ENCODE measurements at regions not wholly inside any gene's neighbourhood (a gene's known extent, or its start where the extent isn't known, plus 50 kb on each side); places are given as distances from the start of the nearest gene placed in this dataset.

DNA sequence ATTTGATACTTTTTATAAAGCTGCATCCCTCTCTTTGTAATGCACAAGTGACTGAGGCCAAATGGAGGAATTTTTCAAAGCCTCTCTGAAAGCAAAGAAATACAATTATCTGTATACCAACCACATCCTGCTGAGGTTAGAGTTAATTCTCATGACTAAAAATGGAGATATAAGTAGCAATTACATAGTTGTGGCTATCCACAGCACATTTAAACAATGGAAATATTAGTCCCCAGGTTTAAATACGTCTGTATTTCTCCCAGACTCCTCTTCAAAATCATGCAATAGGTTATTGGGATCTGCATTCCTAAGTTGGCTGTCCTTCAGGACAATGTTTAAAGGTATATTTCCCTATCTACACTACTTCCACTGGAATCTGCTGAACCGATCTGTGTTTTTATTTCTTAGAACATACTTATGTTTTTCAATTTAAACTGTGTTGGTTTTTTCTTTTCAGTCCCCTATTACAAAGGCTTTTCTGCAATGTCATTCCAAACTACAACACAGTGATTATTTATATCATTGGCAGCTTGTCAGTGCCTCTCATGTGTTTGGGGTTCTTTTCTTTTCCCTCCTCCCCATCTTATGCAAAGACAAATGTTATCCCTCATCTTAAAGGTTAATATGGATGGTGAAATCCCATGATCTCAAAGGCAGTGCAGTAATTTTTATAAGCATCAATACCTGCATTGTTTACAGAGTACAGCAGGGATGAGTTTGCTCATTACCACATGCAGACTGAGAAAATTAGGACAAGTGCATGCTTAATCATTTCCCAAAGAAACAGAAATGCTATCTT lies 134.8 kb upstream of the FSHR start:
- H3K27me3 Mint-ChIP-seq, result no peaks in the 10 kb centered on the region
- no peaks in the 10 kb centered on the region for H3K4me1 Mint-ChIP-seq
- no peak overlapping the region for H3K4me3 Mint-ChIP-seq
- ATAC-seq (ENCODE audit: low read depth), result no peak
- no peak for DNase-seq (ENCODE audit: low spot score in 2 of 2)
- H3K9me3 Mint-ChIP-seq, result no peaks in the 10 kb centered on the region
- no peaks in the 10 kb centered on the region for H3K36me3 Mint-ChIP-seq
- no peak overlapping the region for H3K27ac Mint-ChIP-seq

DNA sequence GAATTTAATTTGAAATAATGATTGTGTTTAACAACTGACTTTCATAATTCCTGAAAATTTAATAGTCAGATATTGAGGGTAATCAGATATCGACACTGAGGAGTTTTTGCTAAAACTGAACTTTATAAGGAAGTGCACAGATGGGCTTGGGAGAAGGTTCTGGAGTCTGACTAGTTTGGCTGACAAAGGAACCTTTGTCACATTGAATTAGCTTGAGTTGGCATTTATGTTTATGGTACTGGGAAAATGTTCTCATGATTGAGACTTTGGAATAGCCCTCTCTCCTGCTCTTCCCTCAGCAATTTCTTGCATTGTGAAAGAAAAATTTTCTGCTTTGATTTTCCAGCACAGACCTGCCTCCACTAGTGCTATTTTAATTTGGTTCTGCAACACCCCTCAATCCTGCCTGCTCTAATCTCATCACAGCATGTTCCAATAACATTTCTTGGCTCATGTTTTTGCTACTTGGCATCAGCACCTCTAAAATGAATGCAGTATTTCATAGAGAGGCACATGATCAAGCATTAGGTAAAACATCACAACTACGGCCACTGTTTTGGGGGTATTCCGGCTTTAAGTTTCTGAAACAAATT lies 133.9 kb upstream of the FSHR start:
- DNase-seq (ENCODE audit: low spot score in 2 of 2) (no peak), ATAC-seq (ENCODE audit: low read depth) (no peak)
- H3K4me3 Mint-ChIP-seq, result no peak overlapping the region
- H3K27ac Mint-ChIP-seq, result no peak overlapping the region
- H3K36me3 Mint-ChIP-seq, result no peaks in the 10 kb centered on the region
- H3K4me1 Mint-ChIP-seq, result no peaks in the 10 kb centered on the region
- no peaks in the 10 kb centered on the region for H3K9me3 Mint-ChIP-seq
- H3K27me3 Mint-ChIP-seq, result no peaks in the 10 kb centered on the region

DNA sequence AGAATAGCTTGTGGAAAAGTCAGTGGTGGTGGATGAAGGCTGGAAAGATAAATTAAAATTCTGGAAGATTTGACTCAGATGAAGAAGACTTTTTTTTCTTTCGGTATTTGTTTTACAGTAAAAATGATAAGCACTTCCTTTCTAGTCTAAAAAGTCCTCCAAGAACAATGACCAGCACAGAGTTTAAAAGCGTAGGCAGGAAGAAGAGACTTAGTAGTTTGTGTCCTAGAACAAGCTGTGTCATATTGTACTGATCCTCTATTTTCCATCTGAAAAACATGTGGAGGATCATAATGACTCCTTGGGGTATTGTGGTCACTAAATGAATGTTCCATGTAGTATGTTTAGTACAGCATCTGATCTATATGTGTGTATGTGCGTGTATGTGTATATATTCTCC lies 132.4 kb upstream of the FSHR start:
- ATAC-seq (ENCODE audit: low read depth) (no peak), DNase-seq (ENCODE audit: low spot score in 2 of 2) (no peak)
- Mint-ChIP-seq H3K27me3 (no peaks in the 10 kb centered on the region), H3K36me3 (no peaks in the 10 kb centered on the region), H3K4me1 (no peaks in the 10 kb centered on the region), H3K27ac (no peak overlapping the region), H3K9me3 (no peaks in the 10 kb centered on the region), H3K4me3 (no peak overlapping the region)

DNA sequence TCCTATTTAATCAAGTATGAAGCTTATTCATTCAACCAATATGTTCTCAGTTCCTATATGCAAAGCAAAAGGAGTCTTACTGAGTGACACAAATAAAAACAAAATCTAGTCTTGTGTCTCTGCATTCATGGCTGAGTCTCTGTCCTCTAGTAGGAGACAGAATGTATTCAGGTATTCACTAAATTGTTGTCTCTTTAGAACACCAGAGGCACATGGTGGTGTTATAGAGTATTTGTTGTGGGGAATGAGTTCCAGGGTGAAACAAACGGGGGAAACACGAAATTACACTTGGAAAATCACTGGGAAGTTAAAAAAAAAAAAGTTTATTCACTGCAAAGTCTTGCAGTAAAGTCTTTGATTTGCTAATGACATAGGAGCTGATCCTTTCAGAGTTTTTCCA lies 131.7 kb upstream of the FSHR start:
- Mint-ChIP-seq H3K9me3 (no peaks in the 10 kb centered on the region), H3K4me1 (no peaks in the 10 kb centered on the region), H3K36me3 (no peaks in the 10 kb centered on the region), H3K27me3 (no peaks in the 10 kb centered on the region), H3K4me3 (no peak overlapping the region), H3K27ac (no peak overlapping the region)
- ATAC-seq (ENCODE audit: low read depth), result no peak
- no peak for DNase-seq (ENCODE audit: low spot score in 2 of 2)

DNA sequence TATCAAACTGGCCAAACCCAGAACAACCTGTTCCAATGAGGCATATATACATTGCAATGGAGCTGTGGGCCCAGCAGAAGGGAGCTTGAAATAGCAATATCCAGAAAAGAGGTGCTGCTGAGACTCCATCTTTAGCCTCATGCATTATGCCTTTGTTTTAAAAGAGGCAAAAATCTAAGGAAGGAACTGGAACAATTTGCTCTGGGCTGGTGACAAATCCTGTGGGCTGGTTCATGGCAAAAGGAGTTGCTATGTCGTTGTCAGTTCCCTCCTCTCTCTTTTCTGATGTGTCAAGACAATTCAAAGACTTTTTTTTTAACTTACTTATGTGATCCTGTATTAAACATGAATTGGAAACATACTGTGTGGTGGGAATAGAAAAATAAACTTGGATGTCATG lies 124.2 kb upstream of the FSHR start:
- Mint-ChIP-seq H3K36me3 (peaks cover 4% of the 10 kb centered on the region), H3K4me3 (no peak overlapping the region), H3K27ac (no peak overlapping the region), H3K27me3 (no peaks in the 10 kb centered on the region), H3K9me3 (peaks cover 6% of the 10 kb centered on the region), H3K4me1 (no peaks in the 10 kb centered on the region)
- ATAC-seq (ENCODE audit: low read depth) (no peak), DNase-seq (ENCODE audit: low spot score in 2 of 2) (no peak)

DNA sequence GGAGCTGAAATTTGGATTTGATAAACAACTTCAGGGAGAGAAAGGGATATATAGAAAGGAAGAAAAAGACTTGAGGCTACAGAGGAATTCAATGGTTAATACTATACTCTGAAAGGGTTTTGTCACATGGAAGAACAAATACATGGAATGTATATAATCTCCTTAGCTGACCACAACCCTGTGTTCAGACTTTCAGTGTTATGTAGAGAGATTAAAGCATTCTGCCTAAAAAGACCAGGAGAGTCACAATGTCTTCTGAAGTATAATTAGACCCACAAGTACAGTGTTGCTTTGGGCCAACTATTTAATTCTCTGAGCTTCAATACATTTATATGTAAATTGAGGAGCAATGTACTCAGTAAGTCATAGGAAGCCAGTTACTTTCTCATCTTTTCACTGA lies 123.8 kb upstream of the FSHR start:
- Mint-ChIP-seq H3K4me1 (no peaks in the 10 kb centered on the region), H3K36me3 (peaks cover 4% of the 10 kb centered on the region), H3K4me3 (no peak overlapping the region), H3K27me3 (no peaks in the 10 kb centered on the region), H3K27ac (no peak overlapping the region), H3K9me3 (peaks cover 6% of the 10 kb centered on the region)
- DNase-seq (ENCODE audit: low spot score in 2 of 2), result no peak
- no peak for ATAC-seq (ENCODE audit: low read depth)

DNA sequence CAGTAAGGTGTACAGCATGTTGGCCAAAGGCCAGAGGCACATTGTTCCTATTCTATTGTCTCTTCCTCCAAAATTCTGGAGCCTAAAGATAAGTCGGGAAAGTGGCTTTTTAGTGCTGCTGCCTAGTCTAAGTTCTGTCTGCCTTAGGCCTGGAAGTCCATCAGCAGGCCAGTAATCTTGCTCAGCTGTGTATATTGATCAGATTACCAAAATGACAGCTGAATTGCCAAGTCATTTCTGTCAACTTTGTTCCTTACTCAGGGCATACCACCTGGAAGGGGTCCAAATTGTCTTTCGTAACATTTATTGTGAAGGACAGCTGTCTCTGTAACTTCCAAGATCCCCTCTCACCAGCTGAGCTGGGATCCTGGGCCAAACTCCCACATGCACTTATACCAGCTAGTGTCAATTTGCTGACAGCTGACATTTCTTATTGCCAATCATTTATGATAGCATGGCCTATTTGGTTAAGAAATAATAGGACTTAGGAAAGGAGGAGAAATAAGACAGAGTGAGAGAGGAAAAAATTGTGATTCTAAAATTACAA lies 116.8 kb upstream of the FSHR start:
- DNase-seq (ENCODE audit: low spot score in 2 of 2) (no peak), ATAC-seq (ENCODE audit: low read depth) (no peak)
- no peak overlapping the region for H3K4me3 Mint-ChIP-seq
- no peaks in the 10 kb centered on the region for H3K9me3 Mint-ChIP-seq
- no peaks in the 10 kb centered on the region for H3K4me1 Mint-ChIP-seq
- H3K36me3 Mint-ChIP-seq, result no peaks in the 10 kb centered on the region
- H3K27me3 Mint-ChIP-seq, result no peaks in the 10 kb centered on the region
- H3K27ac Mint-ChIP-seq, result no peak overlapping the region

DNA sequence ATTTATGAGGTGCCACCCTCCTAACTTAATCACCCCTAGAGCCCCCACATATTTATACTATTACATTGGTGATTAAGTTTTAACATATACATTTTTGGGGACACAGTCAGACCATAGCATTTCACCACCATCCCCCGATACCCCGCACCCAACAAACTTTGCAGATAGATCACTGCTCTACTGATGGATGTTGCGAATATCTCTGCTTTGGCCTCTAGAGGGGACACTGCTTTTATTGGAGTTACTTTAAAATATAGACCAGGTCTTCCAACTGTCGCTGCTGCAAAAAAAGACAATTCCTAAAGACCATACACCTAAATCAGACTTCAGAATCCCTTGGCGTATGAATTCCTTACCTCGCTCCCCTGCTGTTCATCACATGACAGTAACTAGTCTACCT lies 115.8 kb upstream of the FSHR start:
- H3K4me1 Mint-ChIP-seq, result no peaks in the 10 kb centered on the region
- no peaks in the 10 kb centered on the region for H3K9me3 Mint-ChIP-seq
- ATAC-seq (ENCODE audit: low read depth) (no peak), DNase-seq (ENCODE audit: low spot score in 2 of 2) (no peak)
- no peak overlapping the region for H3K27ac Mint-ChIP-seq
- H3K4me3 Mint-ChIP-seq, result no peak overlapping the region
- H3K27me3 Mint-ChIP-seq, result no peaks in the 10 kb centered on the region
- no peaks in the 10 kb centered on the region for H3K36me3 Mint-ChIP-seq

DNA sequence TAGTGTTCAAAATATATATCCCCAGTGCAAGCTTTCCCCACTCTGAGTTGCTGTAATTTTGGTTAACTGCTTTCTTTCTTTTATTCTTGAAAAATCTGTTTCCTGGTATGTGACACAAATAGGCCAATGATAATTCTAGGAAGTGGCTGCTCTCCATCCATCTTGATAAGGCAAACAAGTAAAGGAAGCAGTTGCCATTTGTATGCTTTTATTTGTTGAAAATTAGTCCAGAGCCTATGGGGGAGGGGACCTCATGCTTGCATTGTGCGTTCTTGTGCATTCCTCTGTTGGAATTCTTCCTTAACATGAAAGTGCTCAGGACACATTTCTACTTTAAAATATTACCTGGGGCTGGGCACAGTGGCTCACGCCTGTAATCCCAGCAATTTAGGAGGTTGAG lies 111.2 kb upstream of the FSHR start:
- no peak overlapping the region for H3K4me3 Mint-ChIP-seq
- no peaks in the 10 kb centered on the region for H3K27me3 Mint-ChIP-seq

DNA sequence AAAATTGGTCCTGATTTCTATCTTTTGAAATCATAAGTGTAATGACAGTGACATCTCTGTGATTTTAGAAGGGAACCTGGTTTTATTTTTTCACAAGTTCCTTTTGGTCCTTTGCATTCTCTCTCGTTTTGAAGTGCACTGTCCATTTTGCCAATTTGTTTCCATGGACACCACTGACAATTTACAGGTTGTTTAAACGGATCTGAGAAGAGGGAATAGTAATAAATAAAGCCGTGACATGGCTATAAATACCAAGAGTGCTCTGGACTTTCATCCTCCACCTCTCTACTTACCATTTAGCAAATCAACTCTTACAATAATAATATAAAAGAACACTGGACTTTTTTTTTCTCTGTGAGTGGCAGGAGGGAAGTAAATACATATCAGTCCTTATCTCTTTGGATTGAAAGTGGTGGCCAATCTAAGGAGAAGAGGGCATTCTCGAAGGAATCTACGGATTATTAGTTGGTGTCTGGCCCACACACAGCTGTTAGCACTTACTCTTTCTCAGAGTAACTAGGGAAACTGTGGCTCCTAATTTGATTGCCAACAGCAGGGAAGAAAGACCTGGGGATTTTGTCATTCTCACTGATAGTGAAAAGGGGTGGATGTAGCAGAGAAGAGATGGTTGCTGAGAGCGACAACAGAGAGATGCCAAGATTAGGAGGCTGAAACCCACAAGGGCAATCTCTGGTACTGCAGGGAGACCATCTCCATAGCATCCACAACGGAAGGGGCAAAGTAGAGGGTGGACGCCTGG lies 108.7 kb upstream of the FSHR start:
- H3K4me1 Mint-ChIP-seq, result no peaks in the 10 kb centered on the region
- ATAC-seq (ENCODE audit: low read depth), result no peak

More for the DNA sequence above, 111.2 kb upstream of the FSHR start:
- no peak for DNase-seq (ENCODE audit: low spot score in 2 of 2)
- no peaks in the 10 kb centered on the region for H3K4me1 Mint-ChIP-seq
- H3K27ac Mint-ChIP-seq, result no peak overlapping the region
- no peaks in the 10 kb centered on the region for H3K36me3 Mint-ChIP-seq
- no peak for ATAC-seq (ENCODE audit: low read depth)
- no peaks in the 10 kb centered on the region for H3K9me3 Mint-ChIP-seq

DNA sequence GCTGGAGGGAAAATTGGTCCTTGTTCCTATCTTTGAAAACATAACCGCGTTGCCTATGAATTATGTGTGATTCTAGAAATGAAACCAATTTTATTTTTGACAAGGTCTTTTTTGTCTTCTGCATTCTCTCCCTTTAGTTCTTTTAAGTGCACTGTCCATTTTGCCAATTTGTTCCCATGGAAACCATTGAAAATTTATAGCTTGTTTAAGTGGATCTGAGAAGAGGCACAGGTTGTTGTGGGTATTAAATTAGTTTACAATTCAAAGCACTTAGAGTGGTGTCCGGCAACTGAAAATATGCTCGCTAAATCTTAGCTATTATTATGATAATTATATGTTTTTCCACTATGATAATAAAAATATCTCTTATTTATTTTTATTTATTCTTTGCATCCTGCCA lies 107.5 kb upstream of the FSHR start:
- Mint-ChIP-seq H3K27ac (no peak overlapping the region), H3K4me3 (no peak overlapping the region), H3K36me3 (no peaks in the 10 kb centered on the region), H3K27me3 (no peaks in the 10 kb centered on the region), H3K9me3 (no peaks in the 10 kb centered on the region), H3K4me1 (no peaks in the 10 kb centered on the region)
- no peak for DNase-seq (ENCODE audit: low spot score in 2 of 2)
- no peak for ATAC-seq (ENCODE audit: low read depth)

More for the DNA sequence above, 108.7 kb upstream of the FSHR start:
- H3K36me3 Mint-ChIP-seq, result no peaks in the 10 kb centered on the region
- H3K4me3 Mint-ChIP-seq, result no peak overlapping the region
- H3K9me3 Mint-ChIP-seq, result no peaks in the 10 kb centered on the region
- H3K27ac Mint-ChIP-seq, result no peak overlapping the region
- no peaks in the 10 kb centered on the region for H3K27me3 Mint-ChIP-seq
- no peak for DNase-seq (ENCODE audit: low spot score in 2 of 2)

DNA sequence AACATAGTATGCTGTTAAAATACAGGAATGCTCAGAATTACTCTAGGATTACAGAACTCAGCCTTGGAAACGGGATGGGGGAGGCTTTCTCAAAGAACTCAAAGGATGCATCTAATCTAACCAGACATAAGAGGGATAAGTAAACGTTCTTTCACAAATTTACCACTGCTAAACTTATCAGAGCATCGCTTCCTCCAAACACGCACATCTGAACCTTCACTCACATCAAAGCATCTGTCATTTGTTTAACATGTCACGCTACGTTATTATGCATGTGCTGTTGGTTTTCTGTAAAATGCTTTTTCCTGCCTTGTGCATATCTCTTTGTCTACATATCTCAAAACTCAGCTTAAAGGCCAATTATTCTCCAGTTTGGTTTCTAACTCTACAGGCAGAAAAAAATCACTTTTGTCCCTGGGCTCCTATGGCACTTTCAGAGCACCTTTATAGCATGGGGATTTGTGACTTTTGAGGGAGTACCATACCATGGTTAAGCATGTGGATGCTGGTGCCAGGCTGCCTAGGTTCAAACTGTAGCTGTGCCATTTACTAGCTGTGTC lies 106.7 kb upstream of the FSHR start:
- no peak overlapping the region for H3K4me3 Mint-ChIP-seq
- ATAC-seq (ENCODE audit: low read depth) (no peak), DNase-seq (ENCODE audit: low spot score in 2 of 2) (no peak)
- H3K9me3 Mint-ChIP-seq, result no peaks in the 10 kb centered on the region
- H3K27ac Mint-ChIP-seq, result no peak overlapping the region
- H3K27me3 Mint-ChIP-seq, result no peaks in the 10 kb centered on the region
- no peaks in the 10 kb centered on the region for H3K36me3 Mint-ChIP-seq
- H3K4me1 Mint-ChIP-seq, result no peaks in the 10 kb centered on the region

DNA sequence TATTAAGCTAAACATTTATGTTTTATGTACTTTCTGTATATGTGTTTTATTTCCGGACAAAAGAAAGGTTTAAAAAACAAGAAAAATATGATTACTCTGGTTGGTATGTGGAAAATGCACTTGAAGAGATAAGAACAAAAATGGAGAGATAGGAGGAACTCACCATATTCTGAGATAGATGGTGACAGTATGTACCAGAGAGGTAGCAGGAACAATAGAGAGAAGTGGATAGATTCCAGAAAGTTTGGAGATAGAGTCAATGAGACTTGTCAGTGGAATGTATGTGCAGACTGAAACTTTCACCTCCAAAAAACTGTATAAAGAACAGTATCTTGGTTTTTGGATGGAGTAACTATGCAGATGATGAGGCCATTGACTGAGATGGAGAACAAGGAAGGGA lies 105.6 kb upstream of the FSHR start:
- DNase-seq (ENCODE audit: low spot score in 2 of 2) (no peak), ATAC-seq (ENCODE audit: low read depth) (no peak)
- H3K27ac Mint-ChIP-seq, result no peak overlapping the region
- no peak overlapping the region for H3K4me3 Mint-ChIP-seq
- H3K36me3 Mint-ChIP-seq, result no peaks in the 10 kb centered on the region
- H3K27me3 Mint-ChIP-seq, result no peaks in the 10 kb centered on the region
- H3K9me3 Mint-ChIP-seq, result no peaks in the 10 kb centered on the region
- no peaks in the 10 kb centered on the region for H3K4me1 Mint-ChIP-seq

DNA sequence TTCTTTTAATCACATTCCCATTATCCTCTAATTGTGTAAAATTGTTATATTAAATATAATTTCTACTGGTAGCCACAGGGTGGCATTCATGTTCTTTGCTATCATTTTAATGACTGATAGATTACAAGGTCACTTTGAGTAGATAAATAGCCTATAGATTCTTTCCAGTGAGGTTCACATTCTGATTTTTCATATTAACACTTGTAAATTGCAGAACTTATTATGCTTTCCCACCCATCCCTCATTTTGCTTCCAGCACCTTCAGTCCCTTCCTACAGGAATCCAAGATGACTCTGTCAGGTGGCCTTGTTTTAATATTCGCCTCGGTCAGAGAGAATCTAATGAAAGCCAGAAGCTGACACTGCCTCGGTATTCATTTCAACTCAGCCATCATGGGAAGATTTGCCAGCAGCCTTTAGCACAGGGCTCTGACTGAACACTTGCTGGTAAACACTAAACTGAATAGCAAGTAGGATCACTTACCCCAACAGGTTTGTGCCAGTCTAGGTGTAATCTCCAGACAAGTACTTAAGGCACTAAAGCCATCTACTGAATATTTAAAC lies 101.2 kb upstream of the FSHR start:
- Mint-ChIP-seq H3K4me1 (no peaks in the 10 kb centered on the region), H3K9me3 (peaks cover 1% of the 10 kb centered on the region), H3K27me3 (no peaks in the 10 kb centered on the region), H3K36me3 (no peaks in the 10 kb centered on the region), H3K4me3 (no peak overlapping the region), H3K27ac (no peak overlapping the region)
- ATAC-seq (ENCODE audit: low read depth) (no peak), DNase-seq (ENCODE audit: low spot score in 2 of 2) (no peak)

Data from memory B cell (primary cell).